HFF-Myc (cell line): ENCODE measurements at regions not wholly inside any gene's neighbourhood (a gene's known extent, or its start where the extent isn't known, plus 50 kb on each side); places are given as distances from the start of the nearest gene placed in this dataset.

Experiments used
- DNase-seq: peaks from one replicate; pipeline ENCODE4 v3.0.0-alpha.2; 2011; ENCODE audit warnings: low read depth; ENCODE audit errors: extremely low read depth
- H3K4me3 ChIP-seq: replicated peaks from 2 replicates; pipeline ENCODE4 v1.5.1; 2011; ENCODE audit warnings: low read depth, mild to moderate bottlenecking, control low read depth, low read length
- TF ChIP-seq, protein P1 (sequence below): IDR thresholded peaks from 2 replicates; pipeline ENCODE4 v1.5.1; 2012; ENCODE audit warnings: mild to moderate bottlenecking, low read depth, low read length, control low read depth; ENCODE audit errors: missing control alignments

DNA sequence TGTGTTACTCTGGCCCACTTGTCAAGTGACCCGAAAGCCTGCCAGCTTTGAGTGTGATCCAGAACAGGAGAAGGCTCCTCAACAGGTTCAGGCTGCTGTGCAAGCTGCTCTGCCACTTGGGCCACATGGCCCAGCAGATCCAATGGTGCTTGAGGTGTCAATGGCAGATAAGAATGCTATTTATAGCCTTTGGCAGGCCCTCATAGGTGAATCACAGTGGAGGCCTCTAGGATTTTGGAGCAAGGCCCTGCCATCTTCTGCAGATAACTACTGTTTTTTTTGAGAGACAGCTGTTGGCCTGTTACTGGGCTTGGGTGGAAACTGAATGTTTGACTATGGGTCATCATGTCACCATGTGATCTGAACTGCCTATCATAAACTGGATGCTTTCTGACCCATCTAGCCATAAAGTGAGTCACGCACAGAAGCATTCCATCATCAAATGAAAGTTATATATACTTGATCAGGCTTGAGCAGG, 180.8 kb downstream of the CARTPT start:
- H3K4me3 ChIP-seq, result no peak overlapping the region
- TF ChIP-seq, protein P1, sequence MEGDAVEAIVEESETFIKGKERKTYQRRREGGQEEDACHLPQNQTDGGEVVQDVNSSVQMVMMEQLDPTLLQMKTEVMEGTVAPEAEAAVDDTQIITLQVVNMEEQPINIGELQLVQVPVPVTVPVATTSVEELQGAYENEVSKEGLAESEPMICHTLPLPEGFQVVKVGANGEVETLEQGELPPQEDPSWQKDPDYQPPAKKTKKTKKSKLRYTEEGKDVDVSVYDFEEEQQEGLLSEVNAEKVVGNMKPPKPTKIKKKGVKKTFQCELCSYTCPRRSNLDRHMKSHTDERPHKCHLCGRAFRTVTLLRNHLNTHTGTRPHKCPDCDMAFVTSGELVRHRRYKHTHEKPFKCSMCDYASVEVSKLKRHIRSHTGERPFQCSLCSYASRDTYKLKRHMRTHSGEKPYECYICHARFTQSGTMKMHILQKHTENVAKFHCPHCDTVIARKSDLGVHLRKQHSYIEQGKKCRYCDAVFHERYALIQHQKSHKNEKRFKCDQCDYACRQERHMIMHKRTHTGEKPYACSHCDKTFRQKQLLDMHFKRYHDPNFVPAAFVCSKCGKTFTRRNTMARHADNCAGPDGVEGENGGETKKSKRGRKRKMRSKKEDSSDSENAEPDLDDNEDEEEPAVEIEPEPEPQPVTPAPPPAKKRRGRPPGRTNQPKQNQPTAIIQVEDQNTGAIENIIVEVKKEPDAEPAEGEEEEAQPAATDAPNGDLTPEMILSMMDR, result no peak
- DNase-seq, result no peak

DNA sequence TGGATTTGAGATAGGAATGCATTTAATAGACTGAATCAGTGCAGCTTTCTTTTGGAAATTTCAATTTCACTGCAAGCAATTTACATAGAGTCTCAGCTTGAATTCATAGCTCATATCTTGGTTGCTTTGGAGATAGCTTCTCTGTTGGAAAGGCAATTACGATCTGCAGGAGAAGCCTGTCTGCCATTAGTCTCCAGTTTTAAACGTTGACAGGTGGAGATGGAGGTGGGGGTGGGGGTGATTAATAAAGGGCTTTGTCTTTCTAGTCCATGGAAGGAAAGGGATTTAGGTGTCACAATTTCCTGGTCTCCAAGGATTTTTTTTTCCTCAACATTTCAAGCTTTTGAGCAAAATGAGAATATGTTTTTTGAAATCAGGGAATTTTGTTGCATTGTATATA, 184.7 kb downstream of the CARTPT start:
- DNase-seq, result no peak
- TF ChIP-seq, protein P1, result no peak

DNA sequence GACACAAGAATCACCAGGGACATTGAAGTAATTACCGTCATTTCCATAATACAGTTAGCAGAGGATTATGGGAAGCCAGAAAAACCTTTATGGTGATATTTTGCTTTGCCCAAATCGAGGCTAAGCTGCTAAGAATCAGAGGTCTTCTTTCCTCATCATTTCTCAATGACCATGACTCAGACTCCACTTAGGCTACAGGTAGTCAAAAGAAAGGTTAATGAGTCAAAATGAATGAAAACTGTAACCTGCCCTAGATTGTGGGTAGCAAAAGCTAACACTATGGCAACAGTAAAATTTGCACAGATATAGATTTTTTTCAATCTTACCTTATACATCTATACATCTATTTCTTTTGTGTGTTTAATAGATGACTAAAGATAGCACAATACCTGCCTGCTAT, 185.8 kb downstream of the CARTPT start:
- no peak for DNase-seq
- TF ChIP-seq, protein P1, result no peak
- no peak overlapping the region for H3K4me3 ChIP-seq

More for the DNA sequence above, 184.7 kb downstream of the CARTPT start:
- no peak overlapping the region for H3K4me3 ChIP-seq

DNA sequence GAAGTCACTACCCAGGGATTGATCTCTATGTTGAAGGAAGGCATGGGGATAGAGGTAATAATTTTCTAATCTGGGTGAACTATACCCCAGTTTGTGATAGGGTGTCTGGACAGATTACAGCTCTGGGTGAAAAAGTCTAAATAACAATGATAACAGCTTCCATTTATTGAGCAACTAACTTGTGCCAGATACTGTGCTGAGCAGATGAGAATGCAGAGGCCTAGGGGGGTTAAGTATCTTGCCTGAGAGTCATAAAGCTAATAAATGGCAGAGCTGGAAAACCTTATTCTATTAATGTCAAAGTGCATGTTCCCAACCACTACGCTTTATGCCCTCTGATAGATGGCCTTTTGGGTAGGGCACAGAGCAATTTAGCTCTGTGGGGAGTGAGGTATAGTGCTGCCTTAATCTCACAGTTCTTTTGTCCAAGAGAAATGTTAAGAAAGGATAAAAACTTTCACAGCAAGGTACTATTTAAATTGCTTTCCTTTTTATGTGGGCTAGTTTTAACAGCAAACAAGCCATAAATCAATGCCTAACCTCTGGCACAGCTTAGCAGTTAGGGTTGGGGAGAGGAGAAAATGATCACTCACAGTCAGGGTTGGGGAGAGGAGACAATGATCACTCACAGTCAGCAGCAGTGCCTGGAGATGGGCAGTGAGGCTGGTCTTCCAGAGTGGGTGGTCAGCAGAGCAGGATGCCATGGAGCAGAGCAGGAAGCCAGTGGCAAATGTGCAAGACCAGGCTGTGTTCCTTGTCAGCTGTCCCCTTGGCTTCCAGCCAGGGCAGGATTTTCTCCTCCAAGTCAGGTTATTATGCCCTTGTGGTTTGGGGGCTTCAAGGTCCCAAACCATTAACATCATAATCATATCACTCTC, 187.0 kb downstream of the CARTPT start:
- no peak overlapping the region for H3K4me3 ChIP-seq
- TF ChIP-seq, protein P1, result no peak
- no peak for DNase-seq

DNA sequence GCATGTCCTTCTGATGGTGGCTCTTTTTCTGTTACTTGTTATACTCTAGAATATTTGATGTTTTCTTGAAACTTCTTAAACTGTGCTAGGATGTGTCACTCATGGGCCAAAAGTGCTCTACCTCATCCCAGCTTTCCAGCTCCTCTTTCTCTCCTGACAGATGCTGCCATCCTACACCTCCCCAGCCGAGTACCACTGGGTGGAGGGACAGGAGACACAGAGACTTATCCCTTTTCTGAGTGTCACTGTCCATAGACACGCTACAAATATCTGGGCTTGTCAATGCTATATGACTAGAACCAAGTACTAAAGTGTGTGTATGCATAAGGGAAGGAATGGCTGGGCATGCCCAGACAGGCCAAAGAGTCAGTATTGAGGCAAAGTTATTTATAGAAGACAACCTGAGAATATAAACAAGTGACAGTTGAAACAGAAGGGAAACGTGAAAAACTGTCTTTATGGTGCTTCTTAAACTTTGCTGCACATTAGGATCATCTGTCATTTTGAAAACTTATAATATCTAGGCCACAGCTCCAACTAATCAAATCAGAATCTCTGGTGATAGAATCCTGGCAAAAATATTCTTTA, 188.0 kb downstream of the CARTPT start:
- no peak for DNase-seq
- TF ChIP-seq, protein P1, result no peak
- H3K4me3 ChIP-seq, result no peak overlapping the region

DNA sequence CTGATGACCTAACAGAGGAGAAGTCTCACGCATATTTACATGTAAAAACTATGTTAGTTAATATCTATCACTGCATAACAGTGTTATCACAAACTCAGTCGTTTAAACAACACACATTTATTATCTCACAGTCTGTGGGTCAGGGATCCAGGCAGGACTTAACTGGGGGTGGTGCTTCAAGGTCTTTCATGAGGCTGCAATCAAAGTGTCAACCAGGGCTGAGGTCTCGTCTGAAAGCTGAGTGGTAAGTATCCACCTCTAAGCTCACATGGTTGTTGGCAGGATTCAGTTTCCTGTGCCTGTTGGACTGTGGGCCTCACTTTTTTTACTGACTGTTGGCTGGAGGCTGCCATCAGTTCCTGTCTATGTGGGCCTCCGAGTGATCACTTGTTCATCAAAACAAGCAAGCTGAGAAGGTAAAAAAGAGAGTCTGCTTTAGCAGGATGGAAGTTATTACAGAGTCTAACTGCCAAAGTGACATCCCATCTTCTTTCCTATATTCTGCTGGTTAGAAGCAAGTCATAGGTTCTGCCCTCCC, 188.6 kb downstream of the CARTPT start:
- H3K4me3 ChIP-seq, result no peak overlapping the region
- TF ChIP-seq, protein P1, result no peak
- DNase-seq, result no peak
